ENCODE measurements at regions not wholly inside any gene's neighbourhood (a gene's known extent, or its start where the extent isn't known, plus 50 kb on each side); places are given as distances from the start of the nearest gene placed in this dataset.

DNA sequence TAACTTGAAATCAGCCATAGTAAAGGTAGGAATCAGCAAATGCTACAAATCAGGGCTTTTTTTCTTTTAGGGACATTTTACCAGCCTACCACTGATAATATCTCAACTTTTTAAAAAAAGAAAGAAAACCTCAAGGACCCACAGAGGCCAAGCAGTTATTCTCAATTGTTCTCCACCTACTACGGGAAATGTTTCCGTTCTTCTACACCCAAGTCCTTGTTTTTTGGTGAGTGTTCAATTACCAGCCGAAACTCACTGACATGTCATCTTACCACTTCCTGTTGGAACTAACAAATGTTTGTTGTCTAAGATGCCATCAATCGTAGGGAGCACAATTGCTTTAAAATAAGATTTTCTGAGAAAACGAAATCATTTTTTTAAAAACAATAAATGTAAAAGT, 50.2 kb upstream of the CDK1 start:
- peak in 1 of 2 donors; percentile 80 for DNase-seq

DNA sequence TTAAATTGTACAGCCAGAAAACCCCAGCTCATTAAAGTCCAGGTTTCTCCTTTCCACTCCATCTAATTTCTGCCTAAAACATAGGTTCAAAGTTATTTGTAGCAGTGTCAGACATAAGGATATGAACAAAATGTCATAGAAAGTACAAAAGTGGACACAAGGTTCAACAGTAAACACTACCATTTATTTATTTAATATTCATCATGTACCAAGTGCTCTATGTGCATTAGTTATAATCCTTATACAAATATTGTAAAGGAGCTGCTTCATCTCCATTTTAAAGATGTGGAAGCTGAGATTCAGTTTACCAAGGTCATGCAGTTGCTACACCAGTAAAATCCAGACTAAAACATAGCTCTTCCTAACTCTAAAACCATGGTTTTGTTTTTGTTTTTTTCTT, 52.0 kb upstream of the CDK1 start:
- DNase-seq = no peak

DNA sequence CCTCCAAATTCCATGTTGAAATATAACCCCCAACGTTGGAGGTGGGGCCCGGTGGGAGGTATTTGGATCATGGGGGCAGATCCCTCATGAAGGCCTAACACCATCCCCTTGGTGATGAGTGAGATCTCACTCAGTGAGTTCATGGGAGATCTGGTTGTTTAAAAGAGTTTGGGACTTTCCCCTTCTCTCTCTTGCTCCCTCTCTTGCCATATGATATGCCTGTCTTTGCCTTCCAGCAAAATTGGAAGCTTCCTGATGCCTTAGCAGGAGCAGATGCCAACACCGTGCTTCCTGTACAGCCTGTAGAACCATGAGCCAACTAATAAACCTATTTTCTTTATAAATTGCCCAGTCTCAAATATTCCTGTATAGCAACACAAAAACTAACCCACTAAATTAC, 55.7 kb upstream of the CDK1 start:
- DNase-seq = no peak

DNA sequence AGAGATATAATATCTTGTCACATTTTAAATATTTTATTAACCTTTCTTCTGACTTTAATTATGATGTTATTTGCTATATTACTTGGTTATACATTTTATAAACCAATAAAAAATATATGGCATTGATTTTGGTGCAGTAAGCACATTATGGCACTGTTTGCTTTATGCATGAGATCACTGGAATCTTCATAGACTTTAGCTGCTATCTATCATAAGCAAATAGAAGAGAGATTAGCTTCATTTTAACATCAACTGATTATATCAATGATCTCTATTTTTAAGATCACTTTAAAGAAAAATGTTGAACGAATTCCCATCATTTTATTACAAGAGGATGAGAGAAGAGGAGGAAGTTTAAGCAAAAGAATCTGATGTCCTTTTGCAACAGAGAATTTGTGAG, 58.6 kb upstream of the CDK1 start:
- DNase-seq = no peak

DNA sequence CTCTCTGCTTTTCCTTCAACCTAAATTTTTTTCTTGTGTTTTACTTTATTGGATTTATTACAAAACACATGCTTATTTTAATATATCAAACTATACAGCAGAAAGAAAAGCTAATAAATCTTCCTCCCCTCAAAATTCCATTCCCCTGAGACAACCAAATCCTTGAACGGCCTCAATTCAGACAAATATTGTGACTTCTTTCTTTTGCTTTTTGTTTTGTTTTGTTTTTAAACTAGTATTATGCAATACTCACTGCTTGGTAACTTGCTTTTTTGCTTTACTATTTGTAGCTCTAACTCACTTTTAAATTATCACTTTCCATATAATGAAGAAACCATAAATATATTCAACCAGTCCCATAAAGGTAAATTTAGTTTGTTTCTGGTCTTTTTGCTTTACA, 59.4 kb upstream of the CDK1 start:
- no peak for DNase-seq

DNA sequence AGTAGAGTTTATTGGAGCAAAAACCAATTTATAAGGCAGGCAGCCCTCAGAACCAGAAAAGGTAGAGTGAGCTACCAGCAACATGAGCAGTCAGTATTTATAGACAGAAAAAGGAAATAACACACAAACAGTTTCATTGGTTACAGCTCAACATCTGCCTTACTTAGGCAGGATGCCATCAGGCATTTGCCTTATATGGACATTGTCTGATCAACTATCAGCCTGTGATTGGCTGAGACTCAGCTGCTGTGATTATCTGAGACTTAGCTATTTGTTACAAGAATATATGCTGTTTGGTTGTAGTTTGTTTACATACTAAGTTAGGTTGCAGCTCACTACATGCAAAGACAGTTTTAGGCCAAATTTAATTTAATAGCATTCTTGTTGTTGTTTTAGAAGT, 60.4 kb upstream of the CDK1 start:
- no peak for DNase-seq

DNA sequence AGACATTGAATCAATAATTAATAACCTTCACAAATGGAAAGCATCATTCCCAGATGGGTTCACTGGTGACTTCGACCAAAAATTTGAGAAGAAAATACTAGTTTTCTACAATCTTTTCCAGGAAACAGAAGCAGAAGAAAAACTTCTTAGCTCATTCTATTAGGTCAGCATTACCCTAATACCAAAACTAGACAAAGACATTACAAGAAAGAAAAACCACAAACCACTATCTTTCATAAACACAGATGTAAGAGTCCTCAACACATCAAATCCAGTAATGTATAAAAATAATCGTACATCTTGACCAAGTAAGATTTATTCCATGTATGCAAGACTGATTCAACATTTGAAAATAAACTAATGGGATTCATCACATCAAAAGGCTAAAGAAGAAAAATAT, 64.0 kb upstream of the CDK1 start:
- DNase-seq = peak in 1 of 2 donors; percentile 46

DNA sequence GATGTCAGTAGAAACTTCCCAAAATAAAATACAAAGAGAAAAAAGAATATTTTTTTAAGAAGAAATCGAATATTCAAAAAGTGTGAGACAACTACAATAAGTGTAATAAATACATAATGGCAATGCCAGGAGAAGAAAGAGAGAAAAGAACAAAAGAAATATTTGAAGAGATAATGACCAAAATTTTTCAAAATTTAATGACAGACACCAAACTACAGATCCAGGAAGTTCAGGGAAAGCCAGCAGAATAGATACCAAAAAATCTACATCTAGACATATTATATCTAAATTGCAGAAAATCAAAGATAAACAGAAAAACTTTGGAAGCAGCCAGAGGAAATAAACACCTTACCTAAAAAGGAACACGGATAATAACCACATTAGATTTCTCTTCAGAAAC, 66.8 kb upstream of the CDK1 start:
- DNase-seq = no peak

DNA sequence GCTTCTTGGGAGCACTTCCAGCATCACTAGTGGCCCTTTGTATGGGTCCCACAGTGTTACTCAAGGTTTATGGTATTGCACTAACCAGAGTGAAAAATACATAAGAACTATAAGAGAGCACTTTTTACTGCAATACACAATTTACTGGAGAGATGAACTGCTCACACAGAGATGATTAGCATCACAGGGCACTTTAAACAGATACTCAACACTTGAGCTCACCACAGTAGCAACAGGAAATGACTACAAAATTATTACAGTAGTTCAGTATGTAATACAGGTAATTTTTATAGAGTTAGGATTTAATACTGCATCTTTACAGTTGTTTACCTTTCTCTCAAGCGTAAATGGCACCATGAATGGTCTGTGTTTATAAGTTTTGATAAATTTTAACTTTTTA, 68.2 kb upstream of the CDK1 start:
- DNase-seq = no peak

DNA sequence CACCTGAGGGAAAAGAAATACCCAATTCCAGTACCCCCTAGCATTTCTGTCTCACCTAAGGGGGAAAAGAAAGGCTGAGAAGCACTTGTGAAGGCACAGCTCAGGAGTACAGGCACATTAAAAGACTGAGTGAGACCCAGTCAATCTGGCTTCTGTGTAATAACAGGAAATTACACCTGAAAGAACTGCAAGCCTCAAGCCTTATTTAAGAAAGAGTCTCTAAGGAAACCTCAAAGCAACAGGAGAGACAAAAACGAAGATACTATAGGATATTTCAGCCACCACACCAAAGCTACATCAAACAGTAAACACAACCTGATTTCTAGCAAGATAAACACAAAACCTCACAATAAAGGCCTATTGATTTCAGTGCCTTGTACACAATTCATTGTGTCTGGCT, 69.6 kb upstream of the CDK1 start:
- DNase-seq = peak in 1 of 2 donors; percentile 64

DNA sequence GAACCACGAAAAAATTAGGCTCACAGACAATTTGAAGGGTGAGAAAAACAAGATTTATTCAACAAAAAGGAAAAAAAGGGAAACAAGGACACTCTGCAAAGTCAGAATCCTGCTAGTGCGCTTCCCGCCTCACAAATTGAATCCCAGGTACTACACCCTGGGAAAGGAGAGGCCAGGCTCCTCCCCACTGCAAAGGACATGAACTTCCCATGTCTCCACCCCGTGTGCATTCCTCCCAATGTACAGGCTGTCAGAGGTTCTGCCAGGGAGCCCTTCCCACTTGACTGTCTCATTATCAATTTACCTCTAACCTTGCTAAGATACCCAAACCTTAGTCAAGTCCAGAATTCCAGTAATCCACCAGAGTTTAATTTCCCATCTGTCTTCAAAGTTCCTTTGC, 70.4 kb upstream of the CDK1 start:
- no peak for DNase-seq

DNA sequence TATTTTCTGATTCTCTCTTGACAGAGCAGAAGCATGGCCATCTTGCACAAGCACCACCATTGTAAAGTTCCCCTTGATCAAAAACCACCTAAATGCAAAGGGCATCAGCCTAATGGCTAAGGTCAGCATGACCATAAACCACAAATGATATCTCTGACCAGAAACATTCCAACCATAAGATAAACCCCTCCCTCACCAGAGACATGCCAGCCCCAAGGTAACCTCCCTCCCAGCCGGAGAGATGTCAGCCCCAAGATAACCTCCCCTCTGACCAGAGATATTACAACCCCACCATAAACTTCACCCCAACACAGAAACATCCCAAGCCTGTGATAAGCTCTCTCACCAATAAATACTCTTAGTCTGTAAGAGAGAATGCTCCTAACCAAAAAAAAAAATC, 72.1 kb upstream of the CDK1 start:
- no peak for DNase-seq

DNA sequence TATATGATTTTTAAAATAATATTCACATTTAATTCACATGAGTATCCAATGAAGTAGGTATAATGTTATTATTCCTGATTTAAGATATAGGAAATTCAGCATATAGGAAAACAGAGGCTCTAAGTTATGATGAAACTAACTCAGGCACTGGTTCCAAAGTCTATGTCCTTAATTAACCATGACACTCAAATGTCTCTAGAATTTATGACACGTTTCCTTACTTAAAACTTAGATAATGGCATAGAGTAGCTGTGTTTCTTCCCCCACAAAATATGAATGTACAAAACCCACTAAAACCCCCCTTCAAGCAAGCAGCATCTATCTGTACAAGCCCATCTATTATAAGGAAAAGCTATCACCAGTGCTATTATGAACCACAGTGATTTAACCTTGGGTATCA, 72.9 kb upstream of the CDK1 start:
- DNase-seq = no peak

DNA sequence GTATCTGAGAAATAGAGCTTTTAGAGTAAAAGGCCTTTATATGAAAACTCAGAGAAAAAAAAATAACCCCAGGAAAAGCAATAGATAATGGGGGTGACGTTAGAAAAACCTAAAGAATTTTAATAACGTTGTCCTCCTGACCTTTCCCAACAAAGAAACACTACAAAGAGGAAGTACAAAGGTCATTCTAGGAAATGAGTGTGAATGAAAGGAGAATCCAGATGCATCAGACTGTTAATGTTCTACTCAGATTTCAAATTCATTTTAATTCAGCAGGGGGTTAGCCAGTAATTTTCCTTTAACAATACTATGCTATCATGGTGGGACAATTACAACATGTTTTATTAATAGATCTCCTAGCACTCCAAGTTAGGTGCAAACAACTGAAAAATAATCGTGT, 73.8 kb upstream of the CDK1 start:
- no peak for DNase-seq

DNA sequence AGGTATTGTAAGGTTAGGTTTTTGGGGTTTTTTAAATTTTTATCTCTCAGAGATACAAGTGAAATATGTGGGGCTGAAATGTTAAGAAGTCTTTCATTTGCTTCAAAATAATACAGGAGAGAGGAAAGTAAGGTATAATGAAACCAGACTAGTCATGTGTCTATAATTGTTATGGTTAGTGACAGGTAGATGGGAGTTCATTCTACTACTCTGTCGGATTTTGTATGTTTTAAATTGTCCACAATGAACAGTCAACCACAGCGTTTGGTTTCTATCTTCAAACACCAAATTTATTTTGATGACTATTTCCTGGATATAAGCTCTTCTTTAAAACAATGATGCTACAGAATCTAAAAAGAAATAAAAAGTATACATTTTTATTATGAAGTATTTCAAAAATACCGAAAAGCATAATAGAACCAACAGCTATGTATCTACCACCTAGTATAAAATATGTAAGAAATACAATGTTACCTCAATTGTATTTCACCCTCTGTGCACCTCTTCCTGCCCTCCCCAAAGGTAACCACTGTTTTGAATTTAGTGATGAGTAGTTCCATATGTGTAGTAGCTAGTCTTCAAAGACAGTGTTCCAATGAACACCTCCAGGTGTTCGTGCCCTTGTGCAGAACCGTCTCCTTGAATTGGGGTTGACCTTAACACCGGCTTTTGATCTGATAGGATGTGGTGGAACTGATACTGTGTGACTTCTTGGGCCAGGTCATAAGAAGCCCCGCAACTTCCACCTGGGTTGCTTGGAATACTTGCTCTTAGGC, 74.8 kb upstream of the CDK1 start:
- no peak for DNase-seq

DNA sequence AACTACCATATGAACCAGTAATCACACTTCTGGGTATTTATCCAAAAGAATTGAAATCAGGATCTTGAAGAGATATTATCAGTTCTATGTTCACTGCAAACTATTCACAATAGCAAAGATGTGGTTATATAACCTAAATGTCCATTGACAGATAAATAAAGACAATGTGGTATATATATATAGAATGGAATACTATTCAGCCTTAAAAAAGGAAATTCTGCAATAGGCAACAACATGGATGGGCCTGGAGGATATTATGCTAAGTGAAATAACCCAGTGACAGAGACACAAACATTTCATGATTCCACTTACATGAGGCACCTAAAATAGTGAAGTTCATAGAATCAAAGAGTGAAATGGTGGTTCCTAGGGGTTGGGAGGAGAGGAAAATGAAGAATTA, 90.6 kb upstream of the CDK1 start:
- no peak for DNase-seq

DNA sequence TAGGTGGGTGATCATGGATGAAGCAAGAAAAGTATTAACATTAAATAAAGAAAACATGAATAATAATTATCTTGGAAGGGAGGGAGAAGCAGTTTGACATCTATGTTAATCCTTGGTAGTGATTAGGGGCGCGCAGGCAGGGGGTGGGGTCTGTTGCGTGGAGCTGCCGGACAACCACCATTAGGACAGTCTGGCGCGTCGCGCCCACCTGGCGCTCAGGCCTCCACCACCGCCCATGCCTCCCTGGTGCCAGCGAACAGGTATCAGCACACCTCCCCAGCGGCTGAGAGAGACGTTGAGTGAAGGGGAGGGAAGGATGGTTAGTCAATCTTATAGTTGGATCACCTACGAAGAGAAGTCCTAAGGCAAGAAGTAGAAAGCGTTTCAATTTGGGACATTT, 94.2 kb upstream of the CDK1 start:
- no peak for DNase-seq

DNA sequence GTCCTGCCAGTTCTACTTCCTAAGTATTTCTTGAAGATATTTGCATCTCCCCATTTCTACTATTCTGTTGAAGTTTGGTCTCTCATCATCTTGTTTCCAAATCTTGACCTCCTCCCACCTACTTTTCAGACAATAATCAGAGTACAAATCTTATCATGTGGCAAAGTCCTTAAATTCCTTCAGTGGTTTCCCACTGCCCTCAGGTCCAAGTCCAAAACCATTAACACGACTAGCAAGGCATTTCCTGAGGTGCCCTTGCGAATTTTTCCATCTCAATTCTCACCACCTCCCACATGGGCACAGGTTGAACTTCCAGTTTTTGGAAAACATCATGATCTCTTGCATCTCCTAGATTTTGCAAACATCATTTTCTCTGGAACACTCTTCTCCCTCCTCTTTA, 97.2 kb upstream of the CDK1 start:
- DNase-seq = no peak

DNA sequence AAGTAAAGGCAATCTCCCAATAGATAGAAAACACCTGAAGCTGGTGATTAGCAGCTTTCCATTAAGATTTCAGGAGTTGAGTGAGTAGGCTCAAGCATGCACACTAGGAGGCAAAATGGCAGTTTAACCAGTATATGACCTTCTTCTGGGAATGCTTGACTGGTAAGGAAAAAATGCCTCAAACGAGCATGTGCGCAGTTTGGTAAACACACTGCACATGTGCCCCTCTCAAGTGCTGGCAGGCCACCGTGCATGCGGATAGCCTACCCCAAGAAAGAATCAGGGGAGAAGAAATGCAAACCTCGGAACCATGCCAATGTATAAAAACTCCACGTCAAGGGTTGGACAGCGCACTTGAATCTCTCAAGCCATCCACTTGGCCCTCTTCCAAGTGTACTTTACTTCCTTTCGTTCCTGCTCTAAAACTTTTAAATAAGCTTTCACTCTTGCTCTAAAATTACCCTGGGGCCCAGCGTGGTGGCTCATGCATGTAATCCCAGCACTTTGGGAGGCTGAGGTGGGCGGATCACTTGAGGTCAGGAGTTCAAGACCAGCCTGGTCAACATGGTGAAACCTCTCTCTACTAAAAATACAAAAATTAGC, 98.8 kb upstream of the CDK1 start:
- no peak for DNase-seq

DNA sequence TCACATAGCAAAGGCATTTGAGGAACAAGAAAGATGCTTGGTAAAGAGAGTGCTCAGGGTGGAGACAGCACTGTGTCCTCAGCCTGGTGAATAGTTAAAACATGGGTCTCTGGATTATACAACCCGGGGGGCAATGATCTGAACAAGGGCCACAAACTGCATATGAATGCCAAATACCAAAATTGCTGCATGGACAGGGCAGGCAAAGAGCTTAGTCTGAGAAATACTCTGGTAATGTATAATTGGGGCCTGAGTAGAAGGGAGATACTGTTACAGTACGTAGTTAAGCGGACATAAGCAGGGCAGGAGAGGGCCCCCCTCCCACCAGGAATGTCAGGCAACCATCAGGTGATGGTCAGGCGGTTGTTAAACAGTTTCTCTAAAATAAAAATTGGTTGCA, 99.3 kb upstream of the CDK1 start:
- no peak for DNase-seq

DNA sequence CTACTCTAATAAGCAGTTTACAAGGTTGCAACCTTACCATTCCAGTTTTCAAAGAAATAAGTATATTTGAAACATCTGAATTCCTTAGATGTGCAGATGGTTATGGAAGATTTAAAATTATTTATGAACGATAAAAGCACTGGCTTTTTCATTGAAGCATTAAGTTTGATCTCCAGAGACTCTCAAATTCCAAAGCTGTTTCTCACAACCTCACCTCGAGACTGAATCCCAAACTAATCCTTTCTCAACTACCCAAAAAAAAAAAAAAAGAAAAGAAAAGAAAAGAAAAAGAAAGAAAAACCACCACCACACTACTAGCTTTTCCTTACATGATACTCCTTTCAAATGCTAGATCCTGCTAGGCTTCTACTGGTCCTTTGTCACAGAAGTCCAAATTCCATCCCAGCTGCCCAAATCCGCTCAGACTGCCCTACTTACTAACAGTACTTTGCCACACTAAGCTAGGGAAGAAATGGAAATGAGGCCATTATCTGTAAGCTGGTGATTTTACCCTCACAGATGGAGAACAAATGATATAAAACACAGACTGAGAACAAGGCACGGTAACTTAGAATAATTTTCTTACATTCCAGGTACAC, 100.6 kb upstream of the CDK1 start:
- no peak for DNase-seq

DNA sequence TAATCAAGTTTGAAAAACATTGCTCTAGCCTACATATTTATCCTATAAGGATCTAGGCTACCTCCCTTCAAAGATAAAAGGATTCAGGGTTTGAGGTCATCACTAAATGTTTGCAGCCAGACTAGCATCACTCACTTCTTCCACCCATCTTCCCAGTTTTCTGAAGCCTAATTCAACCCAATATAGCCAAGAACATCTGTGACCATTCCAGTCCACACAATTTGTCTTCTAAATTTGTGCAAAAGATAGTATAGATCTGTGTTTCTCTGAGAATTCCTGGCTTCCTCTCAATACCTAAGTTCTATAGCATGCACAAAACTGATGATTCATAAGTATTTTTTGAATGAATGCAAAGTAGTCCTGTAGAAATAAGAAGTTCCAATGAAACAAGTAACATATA, 103.0 kb upstream of the CDK1 start:
- DNase-seq = no peak

DNA sequence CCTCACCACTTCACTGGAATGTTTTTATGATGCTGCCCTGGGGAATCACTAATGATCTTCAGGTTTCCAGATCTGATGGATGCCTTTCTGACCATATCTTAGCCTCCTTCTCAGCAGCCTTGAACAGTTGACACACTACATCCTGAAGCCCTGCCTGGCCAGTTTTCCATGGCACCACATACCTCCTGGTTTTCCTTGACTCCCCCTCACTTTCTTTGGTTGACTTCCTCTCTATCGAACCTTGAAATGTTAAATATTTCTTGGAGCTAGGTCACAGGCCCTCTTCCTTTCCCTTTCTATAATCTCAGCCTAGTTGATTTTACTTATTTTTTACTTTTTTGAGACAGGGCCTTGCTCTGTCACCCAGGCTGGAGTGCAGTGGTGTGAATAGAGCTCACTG, 108.8 kb upstream of the CDK1 start:
- no peak for DNase-seq

DNA sequence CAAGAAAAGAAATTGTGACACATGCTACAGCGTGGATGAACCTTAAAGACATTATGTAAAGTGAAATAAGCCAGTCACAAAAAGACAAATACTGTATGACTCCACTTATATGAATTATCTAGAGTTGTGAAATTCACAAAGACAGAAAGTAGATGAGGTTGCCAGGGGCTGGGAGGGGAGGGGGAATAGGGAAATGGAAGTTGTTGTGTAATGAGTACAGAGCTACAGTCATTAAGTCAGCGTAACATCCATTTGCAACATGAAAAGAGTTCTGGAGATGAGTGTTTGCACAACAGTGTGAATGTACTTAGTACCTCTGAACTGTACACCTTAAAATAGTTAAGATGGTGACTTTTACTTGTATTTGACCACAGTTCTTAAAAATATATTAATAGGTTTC, 112.1 kb upstream of the CDK1 start:
- DNase-seq = peak in 1 of 2 donors; percentile 31

DNA sequence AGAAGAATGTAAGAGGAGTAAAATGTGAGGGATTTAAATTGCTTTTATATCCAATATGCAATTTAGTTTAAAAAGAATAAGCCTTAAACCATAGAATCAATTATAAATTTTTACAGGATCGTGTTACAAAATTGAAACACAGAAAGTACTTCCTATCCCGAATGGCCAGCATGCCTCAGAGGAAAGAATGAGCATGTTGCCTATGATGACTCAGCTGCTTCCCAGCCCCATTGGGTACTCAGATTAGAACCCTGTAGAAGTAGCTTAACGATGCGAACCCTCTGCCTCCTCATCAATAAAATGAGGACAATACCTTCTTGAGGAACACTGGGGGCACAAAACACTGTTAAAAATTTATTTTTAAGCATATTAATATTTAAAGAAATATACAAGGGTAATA, 113.4 kb upstream of the CDK1 start:
- DNase-seq = no peak
